Psoas muscle (tissue), 7 donors: ENCODE measurements at regions not wholly inside any gene's neighbourhood (a gene's known extent, or its start where the extent isn't known, plus 50 kb on each side); places are given as distances from the start of the nearest gene placed in this dataset.

ENCODE experiments used
- ATAC-seq, 4 donors: fragments of 200-7000 bp; cut with Tn5 transposase; one replicate each; pipeline ENCODE4 v1.9.1; 2020; ENCODE audit warnings: moderate library complexity in 3 of 4, mild to moderate bottlenecking in 2 of 4
- DNase-seq, 2 donors: peaks; one replicate each; pipeline ENCODE4 v3.0.0-alpha.2; 2020
- H3K27ac ChIP-seq: fragments of 200-600 bp; one replicate; pipeline ENCODE4 v1.8.0; 2022
- H3K27me3 ChIP-seq, 3 donors: fragments of 200-600 bp in 1 of 3; one replicate each; pipeline versions ENCODE4 v1.6.1 to v1.8.0; 2013 to 2022; ENCODE audit warnings: low read length in 2 of 3, mild to moderate bottlenecking in 2 of 3, moderate library complexity in 1 of 3; ENCODE audit not compliant: insufficient read depth in 3 of 3
- H3K36me3 ChIP-seq, 2 donors: fragments of 200-600 bp in 1 of 2; one replicate each; pipeline versions ENCODE4 v1.6.1 to v1.8.0; 2013 to 2022; ENCODE audit warnings: low read depth in 1 of 2, mild to moderate bottlenecking in 1 of 2, moderate library complexity in 1 of 2; ENCODE audit not compliant: insufficient read depth in 1 of 2
- H3K4me1 ChIP-seq: fragments of 200-600 bp; one replicate; pipeline ENCODE4 v1.8.0; 2022
- H3K4me3 ChIP-seq: fragments of 200-600 bp; one replicate; pipeline ENCODE4 v1.8.0; 2022; ENCODE audit warnings: mild to moderate bottlenecking
- H3K9me3 ChIP-seq: fragments of 200-600 bp; one replicate; pipeline ENCODE4 v1.8.0; 2022
- WGBS, 3 donors: extraction: QIAGEN DNeasy Blood & Tissue Kit; methylation state at CpG; one replicate each; pipeline versions ENCODE4 v1.1.6 to v1.1.7; 2013; 5-methylcytosine and 5-hydroxymethylcytosine counted together
- intact Hi-C, 2 donors: fragments of 100-400 bp; cut with DNase I; formaldehyde crosslinking; loops; one replicate each; pipeline versions ENCODE4 v1.11.0 to v1.14.2; 2022
- TF ChIP-seq, protein P1 (sequence below): fragments of 200-600 bp; IDR thresholded peaks from one replicate; pipeline ENCODE4 v1.8.0; 2022; ENCODE audit warnings: antibody characterized with exemption
- donor health status: healthy with polysubstance abuse.
- donor health status: DM: no; HTN: no; CAD: no; lungs with moderate emphysema.
- donor health status: Bipolar disorder and iron deficiency.
- donor health status: healthy.
- donor health status: DM: yes; HTN: yes; CAD: no.
- donor health status: DM: no; HTN: no; CAD: no.
- donor health status: DM: yes; HTN: yes; CAD: no.

DNA sequence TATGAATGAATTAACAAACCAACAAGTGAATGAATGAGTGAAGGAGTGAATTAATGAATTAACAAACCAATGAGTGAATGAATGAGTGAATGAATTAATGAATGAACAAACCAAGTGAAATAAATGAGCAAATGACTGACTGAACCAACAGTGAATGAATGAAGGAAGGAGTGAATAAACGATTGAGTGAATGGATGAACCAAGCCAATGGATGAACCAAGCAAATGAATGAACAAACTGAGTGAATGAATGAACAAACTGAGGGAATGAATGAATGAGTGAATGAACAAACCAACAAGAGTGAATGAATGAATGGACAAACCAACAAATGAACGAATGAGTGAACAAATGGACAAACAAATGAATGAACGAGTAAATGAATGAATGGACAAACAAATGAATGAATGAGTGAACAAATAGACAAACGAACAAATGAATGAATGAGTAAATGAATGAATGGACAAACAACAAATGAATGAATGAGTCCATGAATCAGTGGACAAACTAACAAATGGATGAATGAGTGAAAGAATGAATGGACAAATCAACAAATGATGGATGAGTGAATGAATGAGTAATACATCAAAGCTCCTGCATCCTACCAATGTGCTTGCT lies 69.5 kb downstream of the NPTX2 start:
- Histone ChIP-seq H3K4me1 (no peaks in the 10 kb centered on the region), H3K36me3 (no peaks in the 10 kb centered on the region), H3K27ac (no peak overlapping the region), H3K4me3 (no peak overlapping the region), H3K27me3 (no peaks in the 10 kb centered on the region), H3K9me3 (peaks cover 5% of the 10 kb centered on the region)
- TF ChIP-seq, protein P1, sequence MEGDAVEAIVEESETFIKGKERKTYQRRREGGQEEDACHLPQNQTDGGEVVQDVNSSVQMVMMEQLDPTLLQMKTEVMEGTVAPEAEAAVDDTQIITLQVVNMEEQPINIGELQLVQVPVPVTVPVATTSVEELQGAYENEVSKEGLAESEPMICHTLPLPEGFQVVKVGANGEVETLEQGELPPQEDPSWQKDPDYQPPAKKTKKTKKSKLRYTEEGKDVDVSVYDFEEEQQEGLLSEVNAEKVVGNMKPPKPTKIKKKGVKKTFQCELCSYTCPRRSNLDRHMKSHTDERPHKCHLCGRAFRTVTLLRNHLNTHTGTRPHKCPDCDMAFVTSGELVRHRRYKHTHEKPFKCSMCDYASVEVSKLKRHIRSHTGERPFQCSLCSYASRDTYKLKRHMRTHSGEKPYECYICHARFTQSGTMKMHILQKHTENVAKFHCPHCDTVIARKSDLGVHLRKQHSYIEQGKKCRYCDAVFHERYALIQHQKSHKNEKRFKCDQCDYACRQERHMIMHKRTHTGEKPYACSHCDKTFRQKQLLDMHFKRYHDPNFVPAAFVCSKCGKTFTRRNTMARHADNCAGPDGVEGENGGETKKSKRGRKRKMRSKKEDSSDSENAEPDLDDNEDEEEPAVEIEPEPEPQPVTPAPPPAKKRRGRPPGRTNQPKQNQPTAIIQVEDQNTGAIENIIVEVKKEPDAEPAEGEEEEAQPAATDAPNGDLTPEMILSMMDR: no peak
- 43 to 69% (median 47%) methylated on average over 4 of the region's 4 CpGs for WGBS, 3 donors
- ATAC-seq: no peak
- intact Hi-C loops: no loop called here
- no peak for DNase-seq

DNA sequence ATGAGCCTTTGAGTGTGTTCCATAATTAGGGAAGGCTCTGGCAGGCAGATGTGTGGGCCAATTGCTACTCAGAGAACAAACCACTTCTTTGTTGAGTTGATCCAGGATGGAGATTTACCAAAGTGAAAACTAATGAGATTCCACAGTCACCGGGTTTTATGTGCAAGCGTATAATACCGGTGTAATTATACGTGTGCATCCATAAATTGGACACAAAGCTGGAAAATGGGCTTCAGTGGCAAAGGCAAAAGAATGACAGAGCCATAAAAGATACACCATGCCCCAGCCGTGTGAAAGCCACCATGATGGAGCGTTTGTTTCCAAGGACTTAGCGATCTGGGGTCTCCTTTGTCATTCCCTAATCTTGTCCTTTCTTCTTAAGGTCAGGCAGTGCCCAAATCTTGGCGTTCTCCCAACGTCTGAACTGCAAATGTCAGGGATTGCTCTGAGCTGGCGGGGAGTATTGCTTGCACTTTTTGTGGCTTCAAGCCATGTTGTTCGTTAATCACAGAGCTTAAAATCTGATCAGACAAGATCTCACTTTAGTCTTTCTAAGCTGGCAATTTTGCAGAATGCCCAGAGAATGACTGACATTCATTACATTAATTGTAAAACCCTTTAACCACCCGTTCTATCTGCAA lies 70.1 kb downstream of the NPTX2 start:
- no peak overlapping the region for H3K4me3 ChIP-seq
- WGBS, 3 donors: 26 to 30% (median 28%) methylated on average over 12 of the region's 12 CpGs

DNA sequence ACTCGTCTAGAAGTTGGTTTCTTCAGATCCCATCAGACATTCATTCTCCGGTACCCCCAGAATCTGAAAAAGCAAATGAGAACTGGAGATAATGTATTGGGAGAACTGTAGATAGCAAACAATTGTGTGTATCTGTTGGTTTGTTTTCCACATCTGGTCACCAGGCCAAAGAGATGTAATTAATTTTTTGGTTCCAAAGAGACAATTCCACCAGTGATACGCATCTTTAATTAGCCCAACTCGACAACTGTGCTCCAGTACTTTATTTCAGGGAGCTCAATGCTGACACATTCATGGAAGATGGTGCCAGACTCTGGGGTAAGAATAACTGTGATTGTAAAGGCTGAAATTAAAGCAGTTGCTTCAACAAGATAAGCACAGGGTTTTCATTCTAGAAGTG lies 74.5 kb downstream of the NPTX2 start:
- intact Hi-C loops: no loop called here
- TF ChIP-seq, protein P1: no peak
- no peak for DNase-seq
- Histone ChIP-seq H3K27me3 (no peaks in the 10 kb centered on the region), H3K4me1 (no peaks in the 10 kb centered on the region), H3K36me3 (no peaks in the 10 kb centered on the region), H3K4me3 (no peak overlapping the region), H3K9me3 (peaks cover 15% of the 10 kb centered on the region), H3K27ac (no peak overlapping the region)
- no peak for ATAC-seq
- WGBS, 3 donors: 70 to 73% (median 72%) methylated on average over 4 of the region's 4 CpGs

More for the DNA sequence above, 70.1 kb downstream of the NPTX2 start:
- no peaks in the 10 kb centered on the region for H3K36me3 ChIP-seq
- DNase-seq: no peak
- H3K27me3 ChIP-seq: no peaks in the 10 kb centered on the region
- peaks cover 5% of the 10 kb centered on the region for H3K9me3 ChIP-seq
- ATAC-seq: no peak
- no peaks in the 10 kb centered on the region for H3K4me1 ChIP-seq
- TF ChIP-seq, protein P1: no peak
- intact Hi-C loops: no loop called here
- H3K27ac ChIP-seq: no peak overlapping the region

DNA sequence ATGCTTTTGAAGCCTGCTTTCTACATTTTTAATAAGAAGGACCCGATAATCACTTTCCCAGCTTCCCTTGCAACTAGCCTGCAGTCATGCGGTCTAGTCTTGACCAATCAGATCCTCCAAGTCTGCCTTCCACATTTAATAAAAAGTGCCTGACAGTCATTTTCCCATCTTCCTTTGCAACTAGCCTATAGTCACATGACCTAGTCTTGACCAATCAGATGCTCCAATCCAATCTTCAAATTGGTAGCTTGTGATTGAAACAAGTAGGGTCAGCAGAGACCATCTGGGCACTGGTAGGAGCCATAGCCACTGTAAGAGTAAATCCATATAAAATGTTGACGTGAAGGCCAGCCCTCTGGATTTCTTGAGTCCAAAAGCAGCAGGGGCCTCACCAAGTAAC lies 80.0 kb downstream of the NPTX2 start:
- 74 to 93% (median 80%) methylated on average over 3 of the region's 3 CpGs for WGBS, 3 donors
- Histone ChIP-seq H3K4me3 (no peak overlapping the region), H3K27me3 (no peaks in the 10 kb centered on the region), H3K4me1 (no peaks in the 10 kb centered on the region), H3K36me3 (no peaks in the 10 kb centered on the region), H3K27ac (no peak overlapping the region), H3K9me3 (peaks cover 19% of the 10 kb centered on the region)
- DNase-seq (no peak), ATAC-seq (no peak)
- intact Hi-C loops: no loop called here
- TF ChIP-seq, protein P1: no peak
